DND-41 (cell line): ENCODE measurements at regions not wholly inside any gene's neighbourhood (a gene's known extent, or its start where the extent isn't known, plus 50 kb on each side); places are given as distances from the start of the nearest gene placed in this dataset.

ENCODE experiments used
- CTCF ChIP-seq: IDR thresholded peaks from 2 replicates; pipeline ENCODE4 v1.5.1; 2012; ENCODE audit warnings: borderline replicate concordance, low read length, moderate library complexity, mild to moderate bottlenecking; ENCODE audit not compliant: poor library complexity, severe bottlenecking; ENCODE audit errors: extremely low read depth
- EZH2 ChIP-seq: IDR thresholded peaks from 3 replicates; pipeline ENCODE4 v1.6.1; 2012; ENCODE audit warnings: borderline replicate concordance, low read depth, mild to moderate bottlenecking, moderate library complexity, low read length, inconsistent platforms; ENCODE audit not compliant: severe bottlenecking

- TF ChIP-seq EZH2, result no peak
- no peak for TF ChIP-seq CTCF
Measured at GRCh38 chr2:147352264-147353071, 492.4 kb upstream of the ACVR2A start.
